ENCODE measurements at regions not wholly inside any gene's neighbourhood (a gene's known extent, or its start where the extent isn't known, plus 50 kb on each side); places are given as distances from the start of the nearest gene placed in this dataset.

- TF ChIP-seq ZNF24 (IDR thresholded peaks at IDR 0.05) (no peak), ATF3 (IDR thresholded peaks at IDR 0.05; ENCODE audit: borderline replicate concordance, extremely low read depth, low read depth, low read length) (no peak), EGR1 (IDR thresholded peaks at IDR 0.05; ENCODE audit: borderline replicate concordance in 1 of 2, low read depth in 2 of 2, low read length in 2 of 2) (no peak), POLR2AphosphoS5 (IDR thresholded peaks at IDR 0.05; ENCODE audit: low read length) (no peak)
Measured at GRCh38 chr18:56186319-56186718, 452.1 kb downstream of the TXNL1 start.
